DND-41 (cell line): ENCODE measurements at regions not wholly inside any gene's neighbourhood (a gene's known extent, or its start where the extent isn't known, plus 50 kb on each side); places are given as distances from the start of the nearest gene placed in this dataset.

Source experiments
- EZH2 ChIP-seq: IDR thresholded peaks from 3 replicates; pipeline ENCODE4 v1.6.1; 2012; ENCODE audit warnings: borderline replicate concordance, low read depth, mild to moderate bottlenecking, moderate library complexity, low read length, inconsistent platforms; ENCODE audit not compliant: severe bottlenecking
- TF ChIP-seq, protein P1 (sequence below): IDR thresholded peaks from 2 replicates; pipeline ENCODE4 v1.5.1; 2012; ENCODE audit warnings: borderline replicate concordance, low read length, moderate library complexity, mild to moderate bottlenecking; ENCODE audit not compliant: poor library complexity, severe bottlenecking; ENCODE audit errors: extremely low read depth

GRCh38 chr18:60623331-60623730, 250.8 kb upstream of the MC4R start:
- TF ChIP-seq, protein P1, sequence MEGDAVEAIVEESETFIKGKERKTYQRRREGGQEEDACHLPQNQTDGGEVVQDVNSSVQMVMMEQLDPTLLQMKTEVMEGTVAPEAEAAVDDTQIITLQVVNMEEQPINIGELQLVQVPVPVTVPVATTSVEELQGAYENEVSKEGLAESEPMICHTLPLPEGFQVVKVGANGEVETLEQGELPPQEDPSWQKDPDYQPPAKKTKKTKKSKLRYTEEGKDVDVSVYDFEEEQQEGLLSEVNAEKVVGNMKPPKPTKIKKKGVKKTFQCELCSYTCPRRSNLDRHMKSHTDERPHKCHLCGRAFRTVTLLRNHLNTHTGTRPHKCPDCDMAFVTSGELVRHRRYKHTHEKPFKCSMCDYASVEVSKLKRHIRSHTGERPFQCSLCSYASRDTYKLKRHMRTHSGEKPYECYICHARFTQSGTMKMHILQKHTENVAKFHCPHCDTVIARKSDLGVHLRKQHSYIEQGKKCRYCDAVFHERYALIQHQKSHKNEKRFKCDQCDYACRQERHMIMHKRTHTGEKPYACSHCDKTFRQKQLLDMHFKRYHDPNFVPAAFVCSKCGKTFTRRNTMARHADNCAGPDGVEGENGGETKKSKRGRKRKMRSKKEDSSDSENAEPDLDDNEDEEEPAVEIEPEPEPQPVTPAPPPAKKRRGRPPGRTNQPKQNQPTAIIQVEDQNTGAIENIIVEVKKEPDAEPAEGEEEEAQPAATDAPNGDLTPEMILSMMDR: no peak
- no peak for TF ChIP-seq EZH2
